ENCODE measurements at regions not wholly inside any gene's neighbourhood (a gene's known extent, or its start where the extent isn't known, plus 50 kb on each side); places are given as distances from the start of the nearest gene placed in this dataset.

DNA sequence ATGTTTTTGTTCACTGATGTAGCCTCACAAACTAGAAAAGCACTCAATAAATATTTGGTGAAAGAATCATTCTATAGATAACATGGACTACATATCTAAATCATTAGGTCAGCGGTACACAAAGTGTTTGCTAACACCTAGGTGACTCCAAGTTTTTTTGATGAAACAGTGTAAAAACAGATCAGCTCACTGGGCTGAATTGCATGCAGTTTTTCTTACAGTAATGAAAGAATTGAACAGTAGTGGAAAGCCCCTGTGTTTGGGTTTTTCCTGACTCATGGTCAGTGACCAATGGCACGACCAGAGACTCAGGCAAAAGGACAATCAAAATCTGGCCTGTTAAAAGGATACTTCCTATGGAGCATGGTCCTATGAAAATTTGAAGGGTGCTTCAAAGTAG is 384.3 kb upstream of the EPHA6 start:
- H3K9me3 ChIP-seq: no peaks in the 10 kb centered on the region
- TF ChIP-seq, protein P1, sequence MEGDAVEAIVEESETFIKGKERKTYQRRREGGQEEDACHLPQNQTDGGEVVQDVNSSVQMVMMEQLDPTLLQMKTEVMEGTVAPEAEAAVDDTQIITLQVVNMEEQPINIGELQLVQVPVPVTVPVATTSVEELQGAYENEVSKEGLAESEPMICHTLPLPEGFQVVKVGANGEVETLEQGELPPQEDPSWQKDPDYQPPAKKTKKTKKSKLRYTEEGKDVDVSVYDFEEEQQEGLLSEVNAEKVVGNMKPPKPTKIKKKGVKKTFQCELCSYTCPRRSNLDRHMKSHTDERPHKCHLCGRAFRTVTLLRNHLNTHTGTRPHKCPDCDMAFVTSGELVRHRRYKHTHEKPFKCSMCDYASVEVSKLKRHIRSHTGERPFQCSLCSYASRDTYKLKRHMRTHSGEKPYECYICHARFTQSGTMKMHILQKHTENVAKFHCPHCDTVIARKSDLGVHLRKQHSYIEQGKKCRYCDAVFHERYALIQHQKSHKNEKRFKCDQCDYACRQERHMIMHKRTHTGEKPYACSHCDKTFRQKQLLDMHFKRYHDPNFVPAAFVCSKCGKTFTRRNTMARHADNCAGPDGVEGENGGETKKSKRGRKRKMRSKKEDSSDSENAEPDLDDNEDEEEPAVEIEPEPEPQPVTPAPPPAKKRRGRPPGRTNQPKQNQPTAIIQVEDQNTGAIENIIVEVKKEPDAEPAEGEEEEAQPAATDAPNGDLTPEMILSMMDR (IDR thresholded peaks at IDR 0.05): no peak
- no peak for TF ChIP-seq POLR2A (IDR thresholded peaks at IDR 0.05)
- no peak overlapping the region for H3K4me3 ChIP-seq
- H3K4me1 ChIP-seq: no peaks in the 10 kb centered on the region
- no peaks in the 10 kb centered on the region for H3K27me3 ChIP-seq
- no peak overlapping the region for H3K27ac ChIP-seq
- 37 to 52% methylated on average over 2 of the region's 2 CpGs for WGBS, 2 donors
- no peaks in the 10 kb centered on the region for H3K36me3 ChIP-seq
- intact Hi-C loops (cut with DNase I): no loop called here
- no peak for DNase-seq

- Histone ChIP-seq H3K36me3 (no peaks in the 10 kb centered on the region), H3K4me3 (no peak overlapping the region), H3K27me3 (no peaks in the 10 kb centered on the region), H3K27ac (no peak overlapping the region), H3K9me3 (no peaks in the 10 kb centered on the region), H3K4me1 (no peaks in the 10 kb centered on the region)
- no peak for DNase-seq
- TF ChIP-seq, protein P1 (IDR thresholded peaks at IDR 0.05): no peak
- no peak for TF ChIP-seq POLR2A (IDR thresholded peaks at IDR 0.05)
- intact Hi-C loops (cut with DNase I): no loop called here
- 71 to 75% methylated on average over 2 of the region's 2 CpGs for WGBS, 2 donors
Measured at GRCh38 chr3:96434651-96435050, 379.7 kb upstream of the EPHA6 start.

- Histone ChIP-seq H3K9me3 (no peaks in the 10 kb centered on the region), H3K36me3 (no peaks in the 10 kb centered on the region), H3K27me3 (no peaks in the 10 kb centered on the region), H3K4me1 (no peaks in the 10 kb centered on the region), H3K4me3 (no peak overlapping the region), H3K27ac (no peak overlapping the region)
- intact Hi-C loops (cut with DNase I): no loop called here
- 14 to 18% methylated on average over 1 of the region's 1 CpG for WGBS, 2 donors
- no peak for DNase-seq
- TF ChIP-seq, protein P1 (IDR thresholded peaks at IDR 0.05): no peak
- no peak for TF ChIP-seq POLR2A (IDR thresholded peaks at IDR 0.05)
Measured at GRCh38 chr3:96449346-96449745, 365.0 kb upstream of the EPHA6 start.

- Histone ChIP-seq H3K27me3 (no peaks in the 10 kb centered on the region), H3K36me3 (no peaks in the 10 kb centered on the region), H3K9me3 (no peaks in the 10 kb centered on the region), H3K4me3 (no peak overlapping the region), H3K4me1 (no peaks in the 10 kb centered on the region), H3K27ac (no peak overlapping the region)
- no peak for DNase-seq
- TF ChIP-seq, protein P1 (IDR thresholded peaks at IDR 0.05): no peak
- TF ChIP-seq POLR2A (IDR thresholded peaks at IDR 0.05): no peak
- 11 to 22% methylated on average over 4 of the region's 4 CpGs for WGBS, 2 donors
- intact Hi-C loops (cut with DNase I): no loop called here
Measured at GRCh38 chr3:96449803-96450202, 364.6 kb upstream of the EPHA6 start.

DNA sequence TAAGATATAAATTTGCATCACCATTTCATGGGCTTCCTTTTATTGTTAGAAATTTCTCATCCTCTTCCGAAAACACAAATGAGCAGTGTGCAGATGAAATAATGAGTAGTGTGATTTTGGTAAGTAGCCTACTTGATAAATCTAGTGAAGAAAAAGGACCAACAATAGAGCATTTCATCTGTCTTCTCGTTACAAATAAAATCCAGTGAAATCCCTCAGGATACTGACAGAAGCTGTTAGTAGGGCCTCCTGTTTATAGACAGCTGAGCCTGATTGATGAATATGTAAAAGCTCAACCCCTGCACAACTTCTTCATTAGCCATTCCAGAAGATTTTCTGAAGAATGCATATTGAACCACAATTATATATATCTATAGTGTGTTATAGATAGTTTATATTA is 363.7 kb upstream of the EPHA6 start:
- Histone ChIP-seq H3K4me1 (no peaks in the 10 kb centered on the region), H3K36me3 (no peaks in the 10 kb centered on the region), H3K27ac (no peak overlapping the region), H3K9me3 (no peaks in the 10 kb centered on the region), H3K27me3 (no peaks in the 10 kb centered on the region), H3K4me3 (no peak overlapping the region)
- intact Hi-C loops (cut with DNase I): no loop called here
- WGBS, 2 donors: 50 to 65% methylated on average over 2 of the region's 2 CpGs
- DNase-seq: no peak
- TF ChIP-seq, protein P1 (IDR thresholded peaks at IDR 0.05): no peak
- TF ChIP-seq POLR2A (IDR thresholded peaks at IDR 0.05): no peak

Measured in esophagus squamous epithelium (tissue), 5 donors.